SW 1271 (cell line): ENCODE measurements at regions not wholly inside any gene's neighbourhood (a gene's known extent, or its start where the extent isn't known, plus 50 kb on each side); places are given as distances from the start of the nearest gene placed in this dataset.
"Not testable (repeated sequence)": the region's sequence is repeated elsewhere in the genome, so short reads cannot be mapped to it uniquely, and the experiment has no call there.

Source experiments
- DNase-seq, 2 experiments: peaks; one replicate each; lab custom pipeline; 2025; lab: John Stamatoyannopoulos, UW

- DNase-seq, result no peak
Measured at GRCh38 chr21:16218682-16219343, 489.0 kb downstream of the USP25 start.

- not testable (repeated sequence) for DNase-seq
Measured at GRCh38 chr21:16224756-16225155, 495.0 kb downstream of the USP25 start.

GRCh38 chr21:16239659-16240265 is 510.0 kb downstream of the USP25 start:
- no peak for DNase-seq

GRCh38 chr21:16241016-16241415 is 511.2 kb downstream of the USP25 start:
- DNase-seq, result no peak

- no peak for DNase-seq
Measured at GRCh38 chr21:16241479-16241963, 511.7 kb downstream of the USP25 start.

- no peak for DNase-seq
Measured at GRCh38 chr21:16243396-16243795, 513.6 kb downstream of the USP25 start.

- DNase-seq, result no peak
Measured at GRCh38 chr21:16248705-16249104, 518.9 kb downstream of the USP25 start.

GRCh38 chr21:16250273-16250672 is 520.5 kb downstream of the USP25 start:
- DNase-seq, result no peak

GRCh38 chr21:16258844-16259611 is 529.2 kb downstream of the USP25 start:
- DNase-seq, result no peak

- no peak for DNase-seq
Measured at GRCh38 chr21:16262091-16262490, 532.3 kb downstream of the USP25 start.

- no peak for DNase-seq
Measured at GRCh38 chr21:16264319-16264718, 534.5 kb downstream of the USP25 start.

GRCh38 chr21:16269476-16269875 is 539.7 kb downstream of the USP25 start:
- DNase-seq, result no peak

- no peak for DNase-seq
Measured at GRCh38 chr21:16279731-16280581, 550.2 kb downstream of the USP25 start.

- no peak for DNase-seq
Measured at GRCh38 chr21:16280686-16281091, 550.9 kb downstream of the USP25 start.

GRCh38 chr21:16283516-16283915 is 553.7 kb downstream of the USP25 start:
- DNase-seq, result no peak

- DNase-seq, result no peak
Measured at GRCh38 chr21:16285605-16286126, 555.9 kb downstream of the USP25 start.

GRCh38 chr21:16287046-16287445 is 557.3 kb downstream of the USP25 start:
- DNase-seq, result no peak

GRCh38 chr21:16291296-16291695 is 561.5 kb downstream of the USP25 start:
- DNase-seq, result no peak

- no peak for DNase-seq
Measured at GRCh38 chr21:16294128-16294527, 564.3 kb downstream of the USP25 start.

GRCh38 chr21:16302851-16303282 is 573.1 kb downstream of the USP25 start:
- DNase-seq, result no peak

GRCh38 chr21:16304174-16305095 is 574.7 kb downstream of the USP25 start:
- DNase-seq, result no peak
